SK-N-SH treated with all-trans-retinoic acid at 6 μM for 48 hours (cell line): ENCODE measurements at regions not wholly inside any gene's neighbourhood (a gene's known extent, or its start where the extent isn't known, plus 50 kb on each side); places are given as distances from the start of the nearest gene placed in this dataset.

Experiments used
- ARNTL ChIP-seq: fragments of 450-650 bp; formaldehyde crosslinking; IDR thresholded peaks from 2 replicates; pipeline ENCODE4 v1.5.0; 2020; ENCODE audit warnings: low read depth, mild to moderate bottlenecking, moderate library complexity, borderline replicate concordance
- ESRRG ChIP-seq: fragments of 250-450 bp; sonication (Bioruptor Pico); IDR thresholded peaks from 2 replicates; pipeline ENCODE4 v1.6.1; 2021; ENCODE audit warnings: mild to moderate bottlenecking
- ISL1 ChIP-seq: fragments of 250-450 bp; sonication (Bioruptor Pico); IDR thresholded peaks from 2 replicates; pipeline ENCODE4 v2.1.2; 2022; ENCODE audit warnings: mild to moderate bottlenecking, moderate library complexity
- POU6F1 ChIP-seq: fragments of 250-450 bp; sonication (Bioruptor Pico); IDR thresholded peaks from 2 replicates; pipeline ENCODE4 v1.8.0; 2021; ENCODE audit warnings: low read depth, mild to moderate bottlenecking, moderate library complexity, borderline replicate concordance
- RARB ChIP-seq: fragments of 250-450 bp; sonication (Bioruptor Pico); IDR thresholded peaks from 2 replicates; pipeline ENCODE4 v1.8.0; 2021; ENCODE audit warnings: mild to moderate bottlenecking, moderate library complexity
- TSHZ2 ChIP-seq: fragments of 250-450 bp; sonication (Bioruptor Pico); IDR thresholded peaks from 2 replicates; pipeline ENCODE4 v1.5.0; 2020; ENCODE audit warnings: mild to moderate bottlenecking, moderate library complexity
- ZC3H10 ChIP-seq: fragments of 250-450 bp; sonication (Bioruptor Pico); IDR thresholded peaks from 2 replicates; pipeline ENCODE4 v1.5.1; 2021; ENCODE audit warnings: mild to moderate bottlenecking, moderate library complexity
- ZFP3 ChIP-seq: fragments of 250-450 bp; sonication (Bioruptor Pico); IDR thresholded peaks from 2 replicates; pipeline ENCODE4 v1.5.0; 2020; ENCODE audit warnings: mild to moderate bottlenecking, moderate library complexity
- ZFP30 ChIP-seq: fragments of 450-650 bp; formaldehyde crosslinking; IDR thresholded peaks from 2 replicates; pipeline ENCODE4 v1.5.0; 2022; ENCODE audit warnings: mild to moderate bottlenecking, moderate library complexity
- ZNF8 ChIP-seq: fragments of 450-650 bp; formaldehyde crosslinking; IDR thresholded peaks from 2 replicates; pipeline ENCODE4 v1.5.0; 2020; ENCODE audit warnings: mild to moderate bottlenecking, moderate library complexity
- TF ChIP-seq, protein P1 (sequence below): fragments of 250-450 bp; sonication (Bioruptor Pico); IDR thresholded peaks from 2 replicates; pipeline ENCODE4 v1.8.0; 2020; ENCODE audit warnings: mild to moderate bottlenecking, moderate library complexity, borderline replicate concordance

- TF ChIP-seq ZFP3 (CRISPR knock-in tag): no peak
- TF ChIP-seq ZFP30 (CRISPR knock-in tag): no peak
- TF ChIP-seq, protein P1, sequence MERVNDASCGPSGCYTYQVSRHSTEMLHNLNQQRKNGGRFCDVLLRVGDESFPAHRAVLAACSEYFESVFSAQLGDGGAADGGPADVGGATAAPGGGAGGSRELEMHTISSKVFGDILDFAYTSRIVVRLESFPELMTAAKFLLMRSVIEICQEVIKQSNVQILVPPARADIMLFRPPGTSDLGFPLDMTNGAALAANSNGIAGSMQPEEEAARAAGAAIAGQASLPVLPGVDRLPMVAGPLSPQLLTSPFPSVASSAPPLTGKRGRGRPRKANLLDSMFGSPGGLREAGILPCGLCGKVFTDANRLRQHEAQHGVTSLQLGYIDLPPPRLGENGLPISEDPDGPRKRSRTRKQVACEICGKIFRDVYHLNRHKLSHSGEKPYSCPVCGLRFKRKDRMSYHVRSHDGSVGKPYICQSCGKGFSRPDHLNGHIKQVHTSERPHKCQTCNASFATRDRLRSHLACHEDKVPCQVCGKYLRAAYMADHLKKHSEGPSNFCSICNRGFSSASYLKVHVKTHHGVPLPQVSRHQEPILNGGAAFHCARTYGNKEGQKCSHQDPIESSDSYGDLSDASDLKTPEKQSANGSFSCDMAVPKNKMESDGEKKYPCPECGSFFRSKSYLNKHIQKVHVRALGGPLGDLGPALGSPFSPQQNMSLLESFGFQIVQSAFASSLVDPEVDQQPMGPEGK (CRISPR knock-in tag): no peak
- TF ChIP-seq TSHZ2: no peak
- TF ChIP-seq ZC3H10 (CRISPR knock-in tag): no peak
- no peak for TF ChIP-seq ARNTL (CRISPR knock-in tag)
- no peak for TF ChIP-seq ISL1 (CRISPR knock-in tag)
- no peak for TF ChIP-seq ZNF8 (CRISPR knock-in tag)
- TF ChIP-seq ESRRG (CRISPR knock-in tag): no peak
- TF ChIP-seq POU6F1: no peak
- no peak for TF ChIP-seq RARB
These were observed 105.6 kb upstream of the ALDH3B2 start for GRCh38 chr11:67780056-67780455.
